ENCODE measurements at regions not wholly inside any gene's neighbourhood (a gene's known extent, or its start where the extent isn't known, plus 50 kb on each side); places are given as distances from the start of the nearest gene placed in this dataset.

DNA sequence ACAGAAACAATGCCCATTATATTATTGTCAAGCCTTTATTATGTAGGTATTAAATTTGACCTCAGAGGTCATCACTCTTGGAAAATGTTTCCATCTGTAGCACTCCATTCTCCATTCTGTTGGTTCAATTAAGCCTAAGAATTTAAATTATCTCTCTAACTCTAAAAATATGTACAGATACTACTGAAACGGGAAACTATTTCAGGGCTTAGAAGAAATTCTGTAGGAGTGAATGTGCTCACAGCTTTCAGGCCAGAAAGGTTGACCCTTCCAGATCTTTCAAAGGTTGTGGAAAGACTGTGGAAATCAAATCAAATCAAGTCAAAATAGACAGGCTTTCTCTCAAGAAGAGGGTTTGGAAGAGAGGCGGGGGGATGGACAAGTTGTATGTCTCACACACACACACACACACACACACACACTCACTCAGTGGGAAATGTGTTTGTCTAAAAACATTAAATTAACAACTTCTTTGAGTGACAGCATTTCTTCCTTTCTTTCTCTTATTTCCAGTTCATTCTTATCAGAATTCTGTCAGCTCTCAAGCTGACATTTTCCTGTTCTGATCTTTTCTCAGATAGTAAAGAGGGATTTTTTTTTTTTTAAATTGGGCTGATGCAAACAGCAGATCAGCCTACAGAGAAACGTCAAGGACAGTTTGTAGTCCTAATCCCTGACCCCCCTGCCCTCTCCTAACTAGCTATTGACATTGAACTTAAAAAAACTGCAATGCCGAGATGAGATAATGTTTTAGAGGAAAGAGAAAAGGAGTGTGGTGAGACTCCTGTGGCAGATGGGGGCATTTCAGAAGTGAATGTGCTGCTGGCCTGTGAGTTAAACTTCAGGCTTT is 139.0 kb upstream of the ZFHX3 start:
- peak; percentile 11 for DNase-seq (ENCODE audit: low read depth)

GRCh38 chr16:73185737-73186136 is 137.8 kb upstream of the ZFHX3 start:
- DNase-seq (ENCODE audit: low read depth): no peak

DNA sequence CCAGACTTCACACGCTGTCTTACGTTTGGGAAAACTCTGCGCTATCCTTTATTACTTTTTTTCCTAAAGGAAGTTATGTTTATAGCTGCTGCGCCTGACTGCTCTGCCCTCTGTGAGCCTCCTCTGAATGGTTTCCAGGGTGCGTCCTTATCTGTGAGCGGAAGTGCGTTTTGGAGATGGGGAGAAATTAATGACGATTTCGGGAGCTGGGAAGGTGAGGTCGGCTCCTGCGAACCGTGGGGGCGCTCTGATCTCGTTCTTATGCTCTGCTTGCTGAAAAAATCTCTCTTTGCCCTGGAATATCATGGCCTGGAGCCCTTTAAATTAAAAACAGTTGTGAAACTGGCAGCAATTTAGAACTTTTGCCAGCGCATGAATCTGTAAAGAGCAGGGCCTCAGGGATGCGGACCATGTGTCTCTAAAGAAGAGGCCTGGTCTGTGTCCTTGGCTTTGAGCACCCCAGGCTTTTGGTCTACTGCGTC is 135.7 kb upstream of the ZFHX3 start:
- DNase-seq (ENCODE audit: low read depth): no peak

DNA sequence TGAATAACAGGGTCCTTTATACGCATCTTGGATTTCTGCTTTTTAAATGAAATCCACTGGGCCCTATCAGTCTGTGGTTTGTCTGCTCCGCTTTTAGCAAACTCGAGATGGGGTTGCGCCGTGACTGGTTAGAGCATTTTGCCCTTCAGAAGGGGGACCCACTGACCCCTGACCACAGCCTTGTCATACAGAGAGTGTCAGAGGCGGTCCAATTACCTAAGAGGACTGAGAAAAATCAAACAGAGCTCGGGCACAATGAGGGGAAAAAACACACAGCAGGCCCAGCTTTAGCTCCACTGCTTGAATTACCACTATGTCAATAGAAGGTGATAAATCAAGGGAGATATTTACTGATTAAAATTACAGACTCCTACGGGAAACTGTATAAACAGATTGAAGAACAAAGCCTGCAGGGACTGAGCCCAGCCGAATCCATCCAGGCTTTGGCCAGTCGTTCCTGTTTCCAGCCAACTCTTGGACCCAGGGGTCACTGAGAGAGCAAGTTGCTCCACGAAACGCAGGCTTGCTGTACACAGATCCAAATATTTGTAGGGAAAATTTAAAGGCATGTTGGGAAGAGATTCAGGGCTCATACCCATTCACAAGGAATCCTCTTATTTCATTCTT is 131.9 kb upstream of the ZFHX3 start:
- no peak for DNase-seq (ENCODE audit: low read depth)

GRCh38 chr16:73177729-73178295 is 129.9 kb upstream of the ZFHX3 start:
- no peak for DNase-seq (ENCODE audit: low read depth)

- peak; percentile 96 for DNase-seq (ENCODE audit: low read depth)
Measured at GRCh38 chr16:73176577-73177013, 128.7 kb upstream of the ZFHX3 start.

- no peak for DNase-seq (ENCODE audit: low read depth)
Measured at GRCh38 chr16:73172973-73173709, 125.2 kb upstream of the ZFHX3 start.

DNA sequence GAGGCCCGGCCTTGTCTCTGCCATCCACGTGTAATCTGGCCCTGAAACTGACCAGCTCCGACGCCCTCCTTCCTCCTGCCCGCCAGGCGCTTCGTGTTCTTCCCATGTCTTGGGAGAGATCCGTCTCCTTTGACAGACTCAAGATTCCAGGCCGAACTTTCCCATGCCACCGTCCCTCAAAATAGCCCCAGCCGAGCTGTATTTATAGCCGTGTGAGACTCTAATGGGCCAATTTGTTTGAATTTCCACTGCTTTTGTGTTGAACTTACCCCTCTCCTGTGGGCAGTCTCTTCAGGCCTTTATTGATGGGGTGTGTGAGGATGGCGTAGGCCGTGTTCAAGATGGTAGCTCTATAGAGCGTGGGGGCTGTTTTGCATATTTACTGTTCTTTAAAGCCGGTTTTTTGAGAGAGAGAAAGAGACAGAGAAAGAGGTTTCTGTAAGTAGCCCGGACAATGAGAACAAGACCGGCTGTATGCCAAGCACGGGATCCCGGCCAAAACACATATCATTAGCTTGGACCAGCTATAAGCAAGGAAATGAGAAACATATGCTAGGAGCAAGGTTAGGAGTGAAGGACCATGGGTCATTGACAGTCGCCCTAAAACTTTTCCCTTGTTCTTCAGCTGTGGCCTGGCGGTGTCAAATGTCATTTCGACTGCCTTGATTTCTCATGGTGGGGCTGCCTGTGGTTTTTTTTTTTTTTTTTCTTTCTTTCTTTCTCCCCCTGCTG is 124.5 kb upstream of the ZFHX3 start:
- DNase-seq (ENCODE audit: low read depth): peak; percentile 83

DNA sequence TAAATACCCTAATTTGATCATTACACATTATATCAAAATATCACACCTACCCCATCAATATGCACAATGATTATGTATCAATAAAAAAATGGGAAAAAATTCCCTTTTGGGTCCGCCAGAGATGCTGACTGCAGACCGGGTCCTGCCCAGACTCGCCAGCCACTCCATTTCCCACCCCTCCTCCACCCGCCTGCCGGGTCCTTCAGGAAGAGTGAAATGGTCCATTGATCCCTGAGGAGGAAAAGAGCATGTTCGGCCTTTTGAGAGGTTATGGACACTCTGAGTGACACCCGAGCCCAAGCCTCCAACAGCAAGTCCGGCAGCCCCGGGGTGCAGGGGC is 123.9 kb upstream of the ZFHX3 start:
- DNase-seq (ENCODE audit: low read depth): no peak

- no peak for DNase-seq (ENCODE audit: low read depth)
Measured at GRCh38 chr16:73171380-73171779, 123.5 kb upstream of the ZFHX3 start.

GRCh38 chr16:73170612-73171038 is 122.7 kb upstream of the ZFHX3 start:
- no peak for DNase-seq (ENCODE audit: low read depth)

- peak; percentile 23 for DNase-seq (ENCODE audit: low read depth)
Measured at GRCh38 chr16:73166947-73167550, 119.1 kb upstream of the ZFHX3 start.

- DNase-seq (ENCODE audit: low read depth): peak; percentile 36
Measured at GRCh38 chr16:73166441-73166851, 118.5 kb upstream of the ZFHX3 start.

DNA sequence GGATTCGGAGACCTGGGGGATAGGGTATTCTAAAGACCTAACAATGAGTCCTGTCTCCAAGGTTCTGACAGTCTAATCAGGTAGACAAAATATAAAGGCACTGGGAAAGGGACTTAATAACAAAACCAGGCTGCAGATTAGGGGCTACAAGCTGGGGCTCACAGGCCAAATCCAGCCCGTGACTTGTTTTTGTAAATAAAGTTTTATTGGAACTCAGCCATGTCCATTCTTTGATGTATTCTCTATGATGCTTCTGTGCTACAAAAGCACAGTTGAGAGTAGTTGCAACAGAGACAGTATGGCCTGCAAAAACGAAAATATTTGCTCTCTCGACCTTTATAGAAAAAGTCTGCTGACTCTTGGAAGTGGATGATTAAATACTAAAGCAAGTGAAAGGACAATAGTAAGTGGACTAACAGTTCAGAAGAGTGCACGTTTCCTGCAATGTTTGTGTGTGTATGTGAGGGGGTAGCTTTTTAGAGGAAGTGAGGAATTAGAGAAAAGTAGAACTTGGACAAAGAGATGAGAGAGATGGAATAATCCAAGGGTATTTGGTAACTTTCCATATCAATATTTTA is 115.4 kb upstream of the ZFHX3 start:
- peak; percentile 59 for DNase-seq (ENCODE audit: low read depth)

DNA sequence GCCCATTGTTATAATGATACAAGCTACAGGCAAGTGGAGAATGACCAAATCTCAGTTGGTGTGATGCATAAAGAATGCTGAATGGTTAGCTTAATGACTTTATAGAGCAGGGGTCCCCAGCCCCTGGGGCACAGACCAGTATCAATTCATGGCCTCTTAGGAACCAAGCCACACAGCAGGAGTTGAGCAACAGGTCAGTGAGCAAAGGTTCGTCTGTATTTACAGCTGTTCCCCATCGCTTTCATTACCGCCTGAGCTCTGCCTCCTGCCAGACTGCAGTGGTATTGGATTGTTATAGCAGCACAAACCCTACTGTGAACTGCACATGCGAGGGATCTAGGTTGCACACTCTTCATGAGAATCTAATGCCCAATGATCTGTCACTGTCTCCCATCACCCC is 114.0 kb upstream of the ZFHX3 start:
- DNase-seq (ENCODE audit: low read depth): no peak

DNA sequence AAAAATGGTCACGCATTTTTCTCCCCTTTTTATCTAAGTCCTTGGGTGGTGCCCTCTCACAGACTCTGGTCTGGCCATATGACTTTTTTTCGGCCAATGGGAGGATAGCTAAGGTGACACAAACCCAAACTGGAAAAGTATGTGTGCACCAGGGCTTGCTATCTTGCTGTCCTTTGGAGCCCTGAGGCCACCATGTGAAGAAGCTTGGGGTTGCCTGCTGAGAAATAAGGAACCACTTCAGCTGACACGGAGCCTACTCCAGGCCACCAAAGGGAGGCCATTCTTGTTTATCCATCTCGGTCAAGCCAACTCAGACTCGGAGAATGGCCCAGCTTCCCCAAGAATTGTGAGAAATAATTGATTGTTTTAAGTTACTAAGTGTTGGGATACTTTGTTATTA is 111.4 kb upstream of the ZFHX3 start:
- DNase-seq (ENCODE audit: low read depth): no peak

GRCh38 chr16:73157861-73158260 is 109.9 kb upstream of the ZFHX3 start:
- DNase-seq (ENCODE audit: low read depth): no peak

GRCh38 chr16:73154063-73154870 is 106.3 kb upstream of the ZFHX3 start:
- peak; percentile 56 for DNase-seq (ENCODE audit: low read depth)

- peak; percentile 44 for DNase-seq (ENCODE audit: low read depth)
Measured at GRCh38 chr16:73152386-73153125, 104.6 kb upstream of the ZFHX3 start.
